ENCODE measurements at regions not wholly inside any gene's neighbourhood (a gene's known extent, or its start where the extent isn't known, plus 50 kb on each side); places are given as distances from the start of the nearest gene placed in this dataset.

DNA sequence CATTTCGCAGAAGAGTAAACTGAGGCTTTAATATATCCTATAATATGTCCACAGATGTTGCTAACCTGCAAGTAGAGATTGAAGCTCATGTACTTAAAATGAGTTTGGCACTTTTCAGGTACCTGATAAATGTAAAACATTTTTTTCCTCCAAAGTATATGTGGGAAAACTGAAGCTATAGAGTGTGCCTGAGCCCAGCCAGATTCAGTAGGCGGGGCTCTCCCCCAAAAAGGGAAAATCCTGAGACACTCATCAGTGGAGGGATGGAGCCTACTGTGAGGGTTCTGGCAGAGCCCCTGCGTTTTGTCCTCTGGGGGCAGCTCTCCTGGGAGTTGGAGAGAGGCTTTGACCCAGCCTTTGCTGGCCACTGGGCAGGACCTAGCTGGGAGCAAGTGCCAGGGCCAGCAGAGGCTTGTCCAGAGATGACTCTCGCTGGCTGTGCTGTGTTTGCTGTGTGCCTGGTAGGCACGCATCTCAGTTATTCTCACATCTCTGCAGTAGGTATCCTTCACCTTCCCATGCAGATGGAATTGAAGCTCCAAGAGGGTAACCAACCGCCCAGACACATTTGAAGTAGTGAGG lies 81.1 kb upstream of the SPRY4 start:
- DNase-seq (ENCODE audit: low read depth, low spot score), result no peak
- Histone ChIP-seq H3K9me3 (replicated peaks; ENCODE audit: control insufficient read depth, insufficient read depth, low read length) (no peaks in the 10 kb centered on the region), H3K27me3 (ENCODE audit: control insufficient read depth in 2 of 2, insufficient read depth in 2 of 2, low read length in 2 of 2) (no peaks in the 10 kb centered on the region), H3K36me3 (ENCODE audit: control insufficient read depth in 2 of 2, extremely low read depth in 1 of 2, insufficient read depth in 2 of 2, low read length in 2 of 2) (no peaks in the 10 kb centered on the region), H2AFZ (ENCODE audit: low read depth, low read length) (no peak overlapping the region), H3K27ac (ENCODE audit: insufficient read depth, low read depth, low read length) (no peak overlapping the region), H3K4me3 (replicated peaks in 1 of 3; ENCODE audit: insufficient read depth in 1 of 3, low read depth in 1 of 3, low read length in 3 of 3) (no peak overlapping the region), H3K9me1 (replicated peaks; ENCODE audit: control insufficient read depth, extremely low read depth, insufficient read depth, low read length) (no peaks in the 10 kb centered on the region), H3K4me1 (ENCODE audit: control insufficient read depth, extremely low read depth, insufficient read depth, low read length) (no peaks in the 10 kb centered on the region), H3K4me2 (ENCODE audit: insufficient read depth, low read length) (no peak overlapping the region), H3K79me2 (ENCODE audit: control insufficient read depth, insufficient read depth, low read length) (no peaks in the 10 kb centered on the region), H3K9ac (replicated peaks; ENCODE audit: extremely low read depth, insufficient read depth, low read length) (no peak overlapping the region), H4K20me1 (replicated peaks; ENCODE audit: control insufficient read depth, extremely low read depth, insufficient read depth, low read length) (no peaks in the 10 kb centered on the region)
- TF ChIP-seq, protein P1, sequence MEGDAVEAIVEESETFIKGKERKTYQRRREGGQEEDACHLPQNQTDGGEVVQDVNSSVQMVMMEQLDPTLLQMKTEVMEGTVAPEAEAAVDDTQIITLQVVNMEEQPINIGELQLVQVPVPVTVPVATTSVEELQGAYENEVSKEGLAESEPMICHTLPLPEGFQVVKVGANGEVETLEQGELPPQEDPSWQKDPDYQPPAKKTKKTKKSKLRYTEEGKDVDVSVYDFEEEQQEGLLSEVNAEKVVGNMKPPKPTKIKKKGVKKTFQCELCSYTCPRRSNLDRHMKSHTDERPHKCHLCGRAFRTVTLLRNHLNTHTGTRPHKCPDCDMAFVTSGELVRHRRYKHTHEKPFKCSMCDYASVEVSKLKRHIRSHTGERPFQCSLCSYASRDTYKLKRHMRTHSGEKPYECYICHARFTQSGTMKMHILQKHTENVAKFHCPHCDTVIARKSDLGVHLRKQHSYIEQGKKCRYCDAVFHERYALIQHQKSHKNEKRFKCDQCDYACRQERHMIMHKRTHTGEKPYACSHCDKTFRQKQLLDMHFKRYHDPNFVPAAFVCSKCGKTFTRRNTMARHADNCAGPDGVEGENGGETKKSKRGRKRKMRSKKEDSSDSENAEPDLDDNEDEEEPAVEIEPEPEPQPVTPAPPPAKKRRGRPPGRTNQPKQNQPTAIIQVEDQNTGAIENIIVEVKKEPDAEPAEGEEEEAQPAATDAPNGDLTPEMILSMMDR (IDR thresholded peaks at IDR 0.05; ENCODE audit: extremely low read depth in 1 of 2, insufficient read depth in 1 of 2, low read depth in 1 of 2, low read length in 2 of 2), result no peak
- TF ChIP-seq POLR2A (IDR thresholded peaks at IDR 0.05; ENCODE audit: low read depth, low read length) (no peak), MAX (IDR thresholded peaks at IDR 0.05; ENCODE audit: insufficient read depth, insufficient read length) (no peak), JUN (IDR thresholded peaks at IDR 0.05; ENCODE audit: borderline replicate concordance, insufficient read depth, insufficient read length, low read depth) (no peak), FOS (IDR thresholded peaks at IDR 0.05; ENCODE audit: borderline replicate concordance, insufficient read depth, low read length) (no peak), MYC (IDR thresholded peaks at IDR 0.05; ENCODE audit: low read depth, low read length) (no peak), EZH2 (IDR thresholded peaks at IDR 0.05; ENCODE audit: borderline replicate concordance, low read depth, low read length, severe bottlenecking) (no peak), POLR2AphosphoS5 (IDR thresholded peaks at IDR 0.05; ENCODE audit: insufficient read depth, low read depth, low read length) (no peak), GATA2 (IDR thresholded peaks at IDR 0.05; ENCODE audit: insufficient read depth, insufficient read length, low read depth, low read length) (no peak)
- ChIA-PET CTCF (interaction anchor here (1.2 to 2.7 kb wide), 2 partner anchors 9 to 15 kb away, joined by 4 to 14 read pairs; no protein-coding TSS in a partner anchor), POLR2A (no interaction called here)
- dilution Hi-C loops (cut with MboI; ENCODE audit: extremely low pct_ligation_motif_present, low sequenced_read_pairs), result no loop called here
- no peak for FAIRE-seq
- intact Hi-C loops (cut with micrococcal nuclease), result no loop called here
- no TSS peak for BruUV-seq (replicated peaks)
